ENCODE measurements at regions not wholly inside any gene's neighbourhood (a gene's known extent, or its start where the extent isn't known, plus 50 kb on each side); places are given as distances from the start of the nearest gene placed in this dataset.

GRCh38 chr9:106716820-106717219, 146.1 kb upstream of the ZNF462 start:
- no peak for DNase-seq (ENCODE audit: low read depth)

- no peak for DNase-seq (ENCODE audit: low read depth)
Observed at GRCh38 chr9:106717686-106718085, 145.3 kb upstream of the ZNF462 start.

GRCh38 chr9:106718936-106719335, 144.0 kb upstream of the ZNF462 start:
- DNase-seq (ENCODE audit: low read depth): no peak

GRCh38 chr9:106722051-106722753, 140.8 kb upstream of the ZNF462 start:
- no peak for DNase-seq (ENCODE audit: low read depth)

GRCh38 chr9:106723926-106724325, 139.0 kb upstream of the ZNF462 start:
- DNase-seq (ENCODE audit: low read depth): no peak

- no peak for DNase-seq (ENCODE audit: low read depth)
Observed at GRCh38 chr9:106724566-106724965, 138.4 kb upstream of the ZNF462 start.

GRCh38 chr9:106726070-106726815, 136.7 kb upstream of the ZNF462 start:
- DNase-seq (ENCODE audit: low read depth): no peak

GRCh38 chr9:106727969-106728368, 135.0 kb upstream of the ZNF462 start:
- no peak for DNase-seq (ENCODE audit: low read depth)

GRCh38 chr9:106728860-106729259, 134.1 kb upstream of the ZNF462 start:
- DNase-seq (ENCODE audit: low read depth): no peak

- DNase-seq (ENCODE audit: low read depth): no peak
Observed at GRCh38 chr9:106731910-106732309, 131.1 kb upstream of the ZNF462 start.

GRCh38 chr9:106733828-106734380, 129.1 kb upstream of the ZNF462 start:
- no peak for DNase-seq (ENCODE audit: low read depth)

GRCh38 chr9:106737516-106737915, 125.5 kb upstream of the ZNF462 start:
- no peak for DNase-seq (ENCODE audit: low read depth)

GRCh38 chr9:106738109-106738508, 124.9 kb upstream of the ZNF462 start:
- DNase-seq (ENCODE audit: low read depth): no peak

GRCh38 chr9:106745457-106745856, 117.5 kb upstream of the ZNF462 start:
- DNase-seq (ENCODE audit: low read depth): no peak

GRCh38 chr9:106745876-106746275, 117.1 kb upstream of the ZNF462 start:
- DNase-seq (ENCODE audit: low read depth): no peak

GRCh38 chr9:106751681-106752080, 111.3 kb upstream of the ZNF462 start:
- DNase-seq (ENCODE audit: low read depth): no peak

GRCh38 chr9:106752581-106752980, 110.4 kb upstream of the ZNF462 start:
- DNase-seq (ENCODE audit: low read depth): no peak

- DNase-seq (ENCODE audit: low read depth): no peak
Observed at GRCh38 chr9:106753155-106753671, 109.8 kb upstream of the ZNF462 start.

- no peak for DNase-seq (ENCODE audit: low read depth)
Observed at GRCh38 chr9:106755736-106756135, 107.2 kb upstream of the ZNF462 start.

GRCh38 chr9:106757514-106757913, 105.5 kb upstream of the ZNF462 start:
- no peak for DNase-seq (ENCODE audit: low read depth)

- DNase-seq (ENCODE audit: low read depth): no peak
Observed at GRCh38 chr9:106758911-106759310, 104.1 kb upstream of the ZNF462 start.

- no peak for DNase-seq (ENCODE audit: low read depth)
Observed at GRCh38 chr9:106761493-106761892, 101.5 kb upstream of the ZNF462 start.

- DNase-seq (ENCODE audit: low read depth): no peak
Observed at GRCh38 chr9:106766616-106767015, 96.3 kb upstream of the ZNF462 start.
